ENCODE measurements at regions not wholly inside any gene's neighbourhood (a gene's known extent, or its start where the extent isn't known, plus 50 kb on each side); places are given as distances from the start of the nearest gene placed in this dataset.
A peak's percentile ranks its signal among the peaks of the same experiment; 100 is the strongest.

DNA sequence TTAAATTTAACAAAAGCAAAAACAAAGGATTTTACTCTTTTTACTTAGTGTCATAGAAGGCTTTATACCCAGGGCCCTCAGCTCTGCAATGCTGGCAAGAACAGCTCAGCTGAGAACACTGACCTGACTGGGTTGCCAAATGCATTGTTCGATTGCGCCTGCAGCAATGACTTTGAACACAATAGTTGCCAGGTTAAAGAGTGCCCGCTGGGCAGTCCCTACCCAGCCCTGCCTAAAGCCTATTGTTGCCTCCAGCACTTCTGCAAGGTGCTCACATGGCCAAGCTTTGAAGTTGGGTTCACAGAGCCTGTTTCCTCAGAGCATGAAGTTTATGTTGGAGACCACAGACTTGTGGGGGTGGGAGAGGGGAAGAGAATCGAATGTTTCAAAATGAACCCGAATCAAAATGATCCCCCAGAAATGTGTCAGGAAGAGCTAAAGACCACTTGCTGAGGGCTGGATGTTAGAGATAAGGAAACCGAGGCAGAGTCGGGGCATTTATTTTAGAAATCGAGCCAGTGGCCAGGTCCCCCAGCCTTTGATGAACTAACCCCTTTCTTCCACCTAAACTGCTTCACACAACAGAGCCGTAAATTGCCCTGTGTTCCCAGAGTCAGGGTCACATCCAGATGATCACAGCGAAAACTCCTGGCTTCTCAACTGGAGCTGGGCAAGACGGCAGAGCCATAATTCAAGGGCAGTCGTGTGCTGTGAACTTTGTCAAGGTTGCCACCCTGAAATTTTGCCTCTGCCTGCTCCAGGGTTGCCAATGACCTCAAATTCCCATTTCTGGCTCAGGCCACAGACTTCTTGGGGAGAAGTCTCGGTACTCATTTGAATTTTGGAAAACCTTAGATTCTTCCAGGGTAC, 55.0 kb downstream of the FOXA2 start:
- no peak overlapping the region for H3K9ac ChIP-seq (replicated peaks in 1 of 4; ENCODE audit: extremely low read depth in 1 of 4, low read depth in 3 of 4, low read length in 3 of 4)
- H3K9me3 ChIP-seq (ENCODE audit: insufficient read depth in 2 of 2, low read depth in 1 of 2, low read length in 1 of 2): no peaks in the 10 kb centered on the region
- no peak overlapping the region for H3K4me3 ChIP-seq (ENCODE audit: extremely low read depth in 1 of 4, insufficient read depth in 2 of 4, low read depth in 3 of 4, low read length in 4 of 4)
- ChIA-PET CTCF (ENCODE audit: partially characterized antibody) (interaction anchor here (1.1 to 3.8 kb wide), 4 partner anchors 17 to 156 kb away, joined by 3 to 12 read pairs (median 3); no protein-coding TSS in a partner anchor), POLR2A (ENCODE audit: partially characterized antibody) (no interaction called here)
- no peaks in the 10 kb centered on the region for H3K36me3 ChIP-seq (ENCODE audit: control insufficient read depth in 2 of 4, insufficient read depth in 4 of 4, low read length in 3 of 4)
- WGBS, 2 experiments (ENCODE audit: extremely low coverage in 1 of 2, insufficient coverage in 1 of 2, insufficient read length in 1 of 2, insufficient replicate concordance in 2 of 2, low coverage in 1 of 2, low lambda C conversion rate in 2 of 2, missing lambda C conversion rate in 1 of 2): 75% methylated on average over 13 of the region's 13 CpGs; no CpG with 5 or more reads in 1 of the 2 experiments
- H2BK12ac ChIP-seq (ENCODE audit: low read depth, low read length): no peak overlapping the region
- no peak for TF ChIP-seq BRCA1 (IDR thresholded peaks at IDR 0.05; ENCODE audit: low read depth, low read length)
- TF ChIP-seq CREB1 (IDR thresholded peaks at IDR 0.05): no peak
- TF ChIP-seq RAD21 (IDR thresholded peaks at IDR 0.05 in 1 of 2, conservative IDR thresholded peaks at IDR 0.05 in 1 of 2; ENCODE audit: low read depth in 2 of 2, low read length in 2 of 2): no peak
- TF ChIP-seq PHF8 (conservative IDR thresholded peaks at IDR 0.05; ENCODE audit: low read depth, low read length): no peak
- TF ChIP-seq NANOG (IDR thresholded peaks at IDR 0.05; ENCODE audit: insufficient read depth, low read depth, low read length, poor library complexity, severe bottlenecking): no peak
- no peak for TF ChIP-seq MAFK (IDR thresholded peaks at IDR 0.05; ENCODE audit: low read depth, low read length)
- TF ChIP-seq CHD1 (IDR thresholded peaks at IDR 0.05; ENCODE audit: low read depth, low read length): no peak
- TF ChIP-seq KDM5A (IDR thresholded peaks at IDR 0.05; ENCODE audit: low read length): no peak
- TF ChIP-seq, protein P1, sequence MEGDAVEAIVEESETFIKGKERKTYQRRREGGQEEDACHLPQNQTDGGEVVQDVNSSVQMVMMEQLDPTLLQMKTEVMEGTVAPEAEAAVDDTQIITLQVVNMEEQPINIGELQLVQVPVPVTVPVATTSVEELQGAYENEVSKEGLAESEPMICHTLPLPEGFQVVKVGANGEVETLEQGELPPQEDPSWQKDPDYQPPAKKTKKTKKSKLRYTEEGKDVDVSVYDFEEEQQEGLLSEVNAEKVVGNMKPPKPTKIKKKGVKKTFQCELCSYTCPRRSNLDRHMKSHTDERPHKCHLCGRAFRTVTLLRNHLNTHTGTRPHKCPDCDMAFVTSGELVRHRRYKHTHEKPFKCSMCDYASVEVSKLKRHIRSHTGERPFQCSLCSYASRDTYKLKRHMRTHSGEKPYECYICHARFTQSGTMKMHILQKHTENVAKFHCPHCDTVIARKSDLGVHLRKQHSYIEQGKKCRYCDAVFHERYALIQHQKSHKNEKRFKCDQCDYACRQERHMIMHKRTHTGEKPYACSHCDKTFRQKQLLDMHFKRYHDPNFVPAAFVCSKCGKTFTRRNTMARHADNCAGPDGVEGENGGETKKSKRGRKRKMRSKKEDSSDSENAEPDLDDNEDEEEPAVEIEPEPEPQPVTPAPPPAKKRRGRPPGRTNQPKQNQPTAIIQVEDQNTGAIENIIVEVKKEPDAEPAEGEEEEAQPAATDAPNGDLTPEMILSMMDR (IDR thresholded peaks at IDR 0.05; ENCODE audit: control extremely low read depth in 1 of 3, insufficient read depth in 1 of 3, low read depth in 1 of 3, low read length in 3 of 3): no peak
- no peaks in the 10 kb centered on the region for H3K79me2 ChIP-seq (ENCODE audit: control insufficient read depth in 1 of 2, insufficient read depth in 2 of 2, low read length in 2 of 2)
- no peak overlapping the region for H3K27ac ChIP-seq (ENCODE audit: low read depth, low read length)
- H3K4ac ChIP-seq (replicated peaks; ENCODE audit: insufficient read length, low read depth, low read length): no peak overlapping the region
- H2BK5ac ChIP-seq (ENCODE audit: low read depth, low read length): no peak overlapping the region
- DNase-seq (ENCODE audit: low read depth in 1 of 2, low spot score in 2 of 2): peak in 1 of 2 experiments; percentile 41
- H4K8ac ChIP-seq (ENCODE audit: extremely low read depth, insufficient read depth, low read length): no peak overlapping the region; the same call in 1 of the 2 replicates
- H3K23me2 ChIP-seq (ENCODE audit: low read depth, low read length): no peaks in the 10 kb centered on the region
- no peak overlapping the region for H4K91ac ChIP-seq (replicated peaks; ENCODE audit: insufficient read length, low read length)
- H3K23ac ChIP-seq (ENCODE audit: insufficient read length): no peak overlapping the region
- no peak overlapping the region for H3K56ac ChIP-seq (replicated peaks; ENCODE audit: insufficient read length, low read depth, low read length)
- H3K4me1 ChIP-seq (replicated peaks in 1 of 4; ENCODE audit: control insufficient read depth in 3 of 4, insufficient read depth in 4 of 4, low read length in 3 of 4): peaks cover 2 to 7% (median 4%) of the 10 kb centered on the region in 4 experiments; a peak in 4 of 7 replicates
- no peaks in the 10 kb centered on the region for H3K79me1 ChIP-seq (ENCODE audit: low read depth, low read length)
- H2BK20ac ChIP-seq (ENCODE audit: low read length): no peak overlapping the region
- H2AFZ ChIP-seq (ENCODE audit: low read length): no peak overlapping the region
- H2BK120ac ChIP-seq (replicated peaks; ENCODE audit: low read depth, low read length): no peak overlapping the region
- H2BK15ac ChIP-seq (ENCODE audit: low read length): no peak overlapping the region
- no peaks in the 10 kb centered on the region for H3K27me3 ChIP-seq (replicated peaks in 1 of 4; ENCODE audit: control insufficient read depth in 3 of 4, extremely low read depth in 1 of 4, insufficient read depth in 3 of 4, low read length in 3 of 4)
- H3K14ac ChIP-seq (ENCODE audit: insufficient read length): no peak overlapping the region
- H3K18ac ChIP-seq (ENCODE audit: extremely low read depth, low read length): 0 out of 2 replicates have a peak overlapping the region, but pooled peaks have one; percentile 72
- H4K20me1 ChIP-seq (replicated peaks in 1 of 2; ENCODE audit: control insufficient read depth in 1 of 2, insufficient read depth in 2 of 2, low read length in 2 of 2): no peaks in the 10 kb centered on the region
- peak overlapping the region in 1 of 2 experiments; percentile 26; a peak in 1 of 4 replicates for H3K4me2 ChIP-seq (ENCODE audit: insufficient read depth in 1 of 2, low read depth in 2 of 2, low read length in 2 of 2)
- H4K5ac ChIP-seq (ENCODE audit: insufficient read length, low read depth, low read length): no peak overlapping the region
- H2AK5ac ChIP-seq (ENCODE audit: low read depth, low read length): no peak overlapping the region; the same call in 1 of the 2 replicates
- no peak for FAIRE-seq

Measured in H1 (cell line).